ENCODE measurements at regions not wholly inside any gene's neighbourhood (a gene's known extent, or its start where the extent isn't known, plus 50 kb on each side); places are given as distances from the start of the nearest gene placed in this dataset.

DNA sequence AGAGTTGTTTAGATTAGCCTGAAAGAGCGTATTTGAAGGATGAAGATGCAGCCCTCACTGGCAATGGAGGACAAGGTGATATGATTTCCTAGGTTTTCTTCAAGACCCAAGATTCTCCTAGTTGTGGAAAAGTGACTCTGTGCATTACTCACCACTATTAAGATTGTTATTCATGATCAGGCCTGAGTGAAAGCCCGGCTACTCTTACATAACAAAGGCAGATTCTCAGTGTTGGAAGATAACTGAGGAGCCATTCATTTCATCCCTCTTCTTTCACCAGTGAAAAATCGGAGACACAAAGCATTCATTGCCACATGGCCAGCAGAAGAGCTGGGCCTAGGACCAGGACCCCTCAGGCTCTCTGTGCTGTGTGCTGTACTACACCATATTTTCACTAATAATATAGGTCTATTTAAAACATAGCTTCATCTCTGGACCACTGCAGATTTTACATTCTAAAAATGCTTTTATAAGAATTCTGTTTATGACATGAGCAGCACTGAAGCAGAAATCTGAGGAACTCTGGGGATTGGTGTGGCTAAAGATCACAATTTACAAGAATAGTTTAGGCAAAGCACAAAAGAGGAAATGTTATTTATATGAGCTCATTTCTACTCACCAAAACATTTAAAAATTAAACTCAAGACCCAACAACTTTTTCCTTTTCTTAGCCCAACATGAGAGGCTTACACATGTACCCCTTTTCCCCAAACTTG is 181.9 kb upstream of the CCN2 start:
- no peak overlapping the region for H3K4me3 Mint-ChIP-seq
- intact Hi-C loops (cut with micrococcal nuclease) = no loop called here
- Histone ChIP-seq H4K20me1 (ENCODE audit: insufficient read depth, low read length) (no peaks in the 10 kb centered on the region), H3K27me3 (ENCODE audit: control insufficient read depth in 2 of 2, insufficient read depth in 2 of 2, low read length in 2 of 2) (no peaks in the 10 kb centered on the region), H3K36me3 (replicated peaks in 1 of 2; ENCODE audit: control insufficient read depth in 1 of 2, insufficient read depth in 2 of 2, low read length in 2 of 2) (no peaks in the 10 kb centered on the region), H3K4me2 (replicated peaks; ENCODE audit: extremely low read depth, low read length, poor library complexity, severe bottlenecking) (no peak overlapping the region), H3K4me3 (replicated peaks in 1 of 3; ENCODE audit: low read depth in 2 of 3, low read length in 3 of 3) (no peak overlapping the region), H2AFZ (ENCODE audit: insufficient read depth, low read depth, low read length, poor library complexity, severe bottlenecking) (no peak overlapping the region), H3K4me1 (ENCODE audit: control insufficient read depth in 1 of 2, insufficient read depth in 2 of 2, low read length in 2 of 2) (no peaks in the 10 kb centered on the region), H3K9ac (ENCODE audit: insufficient read depth, low read length, poor library complexity, severe bottlenecking) (no peak overlapping the region), H3K9me3 (replicated peaks in 1 of 2; ENCODE audit: control insufficient read depth in 1 of 2, insufficient read depth in 1 of 2, low read length in 2 of 2) (no peaks in the 10 kb centered on the region), H3K27ac (ENCODE audit: low read depth in 1 of 2, low read length in 2 of 2) (no peak overlapping the region), H3K79me2 (ENCODE audit: insufficient read depth, low read length) (no peaks in the 10 kb centered on the region)
- H3K36me3 Mint-ChIP-seq = no peaks in the 10 kb centered on the region
- TF ChIP-seq, protein P1, sequence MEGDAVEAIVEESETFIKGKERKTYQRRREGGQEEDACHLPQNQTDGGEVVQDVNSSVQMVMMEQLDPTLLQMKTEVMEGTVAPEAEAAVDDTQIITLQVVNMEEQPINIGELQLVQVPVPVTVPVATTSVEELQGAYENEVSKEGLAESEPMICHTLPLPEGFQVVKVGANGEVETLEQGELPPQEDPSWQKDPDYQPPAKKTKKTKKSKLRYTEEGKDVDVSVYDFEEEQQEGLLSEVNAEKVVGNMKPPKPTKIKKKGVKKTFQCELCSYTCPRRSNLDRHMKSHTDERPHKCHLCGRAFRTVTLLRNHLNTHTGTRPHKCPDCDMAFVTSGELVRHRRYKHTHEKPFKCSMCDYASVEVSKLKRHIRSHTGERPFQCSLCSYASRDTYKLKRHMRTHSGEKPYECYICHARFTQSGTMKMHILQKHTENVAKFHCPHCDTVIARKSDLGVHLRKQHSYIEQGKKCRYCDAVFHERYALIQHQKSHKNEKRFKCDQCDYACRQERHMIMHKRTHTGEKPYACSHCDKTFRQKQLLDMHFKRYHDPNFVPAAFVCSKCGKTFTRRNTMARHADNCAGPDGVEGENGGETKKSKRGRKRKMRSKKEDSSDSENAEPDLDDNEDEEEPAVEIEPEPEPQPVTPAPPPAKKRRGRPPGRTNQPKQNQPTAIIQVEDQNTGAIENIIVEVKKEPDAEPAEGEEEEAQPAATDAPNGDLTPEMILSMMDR (IDR thresholded peaks at IDR 0.05) = no peak
- no peak for DNase-seq
- H3K27ac Mint-ChIP-seq = peak overlapping the region in 1 of 7 donors; percentile 32
- H3K27me3 Mint-ChIP-seq (ENCODE audit: low read depth in 3 of 3) = peaks cover 0 to 2% (median 0%) of the 10 kb centered on the region in 3 donors
- peaks cover 6% of the 10 kb centered on the region for H3K4me1 Mint-ChIP-seq
- WGBS (ENCODE audit: insufficient coverage) = no CpG with 5 or more reads among the region's 3 CpGs
- H3K9me3 Mint-ChIP-seq = peaks cover 0 to 3% (median 0%) of the 10 kb centered on the region in 7 donors

DNA sequence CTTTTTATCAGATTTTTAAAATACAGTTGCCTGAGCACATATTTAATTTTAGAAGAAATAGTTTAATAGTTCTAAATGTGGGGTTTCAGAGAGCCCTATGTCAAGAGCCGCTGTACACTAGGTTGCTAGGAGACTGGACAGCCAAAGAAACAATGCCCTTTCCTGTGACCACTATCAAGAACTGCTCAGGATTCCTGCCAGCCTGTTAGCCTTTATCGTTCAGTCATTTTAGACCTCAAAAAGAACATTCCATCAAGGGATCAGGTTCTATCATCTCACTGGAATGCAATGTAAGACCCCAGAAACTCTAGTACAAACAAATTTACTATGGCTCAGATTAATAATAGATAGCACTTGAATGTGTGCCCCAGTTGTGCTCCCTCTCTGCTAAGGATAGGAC is 181.2 kb upstream of the CCN2 start:
- Mint-ChIP-seq H3K27ac (no peak overlapping the region), H3K4me1 (peaks cover 6% of the 10 kb centered on the region), H3K9me3 (peaks cover 0 to 3% (median 0%) of the 10 kb centered on the region in 7 donors), H3K27me3 (ENCODE audit: low read depth in 3 of 3) (peaks cover 0 to 2% (median 0%) of the 10 kb centered on the region in 3 donors), H3K4me3 (no peak overlapping the region), H3K36me3 (no peaks in the 10 kb centered on the region)
- Histone ChIP-seq H2AFZ (ENCODE audit: insufficient read depth, low read depth, low read length, poor library complexity, severe bottlenecking) (no peak overlapping the region), H3K4me1 (ENCODE audit: control insufficient read depth in 1 of 2, insufficient read depth in 2 of 2, low read length in 2 of 2) (no peaks in the 10 kb centered on the region), H3K4me3 (replicated peaks in 1 of 3; ENCODE audit: low read depth in 2 of 3, low read length in 3 of 3) (no peak overlapping the region), H3K79me2 (ENCODE audit: insufficient read depth, low read length) (no peaks in the 10 kb centered on the region), H3K27ac (ENCODE audit: low read depth in 1 of 2, low read length in 2 of 2) (no peak overlapping the region), H3K36me3 (replicated peaks in 1 of 2; ENCODE audit: control insufficient read depth in 1 of 2, insufficient read depth in 2 of 2, low read length in 2 of 2) (no peaks in the 10 kb centered on the region), H3K9ac (ENCODE audit: insufficient read depth, low read length, poor library complexity, severe bottlenecking) (no peak overlapping the region), H3K4me2 (replicated peaks; ENCODE audit: extremely low read depth, low read length, poor library complexity, severe bottlenecking) (no peak overlapping the region), H4K20me1 (ENCODE audit: insufficient read depth, low read length) (no peaks in the 10 kb centered on the region), H3K27me3 (ENCODE audit: control insufficient read depth in 2 of 2, insufficient read depth in 2 of 2, low read length in 2 of 2) (no peaks in the 10 kb centered on the region), H3K9me3 (replicated peaks in 1 of 2; ENCODE audit: control insufficient read depth in 1 of 2, insufficient read depth in 1 of 2, low read length in 2 of 2) (no peaks in the 10 kb centered on the region)
- intact Hi-C loops (cut with micrococcal nuclease) = no loop called here
- WGBS (ENCODE audit: insufficient coverage) = 93% methylated on average over 2 of the region's 2 CpGs
- TF ChIP-seq, protein P1 (IDR thresholded peaks at IDR 0.05) = no peak
- no peak for DNase-seq

Data from CD14-positive monocyte (primary cell).